ENCODE measurements at regions not wholly inside any gene's neighbourhood (a gene's known extent, or its start where the extent isn't known, plus 50 kb on each side); places are given as distances from the start of the nearest gene placed in this dataset.
A peak's percentile ranks its signal among the peaks of the same experiment; 100 is the strongest.
"Not testable (repeated sequence)": the region's sequence is repeated elsewhere in the genome, so short reads cannot be mapped to it uniquely, and the experiment has no call there.

GRCh38 chr3:87792534-87793336 lies 266.1 kb downstream of the CGGBP1 start, which contains the start of gene HTR1F:
Gene HTR1F, plus strand, starts transcription at chr3:87792706.
- Histone ChIP-seq H3K4me1 (peaks cover 0 to 18% (median 15%) of the 10 kb centered on the region in 4 donors), H3K4me3 (peak within 1 kb of the TSS; percentile 40 to 55 (median 46)), H3K36me3 (no peaks in the 10 kb centered on the region), H3K27ac (replicated peaks in 1 of 4) (peak within 1 kb of the TSS in 2 of 4 donors; percentile 24 to 40), H3K9me3 (peaks cover 0 to 4% (median 0%) of the 10 kb centered on the region in 4 donors), H3K27me3 (peaks cover 0 to 43% (median 7%) of the 10 kb centered on the region in 4 donors)
- intact Hi-C loops (cut with DNase I), result no loop called here
- WGBS, result 2% methylated on average over 36 of the region's 62 CpGs
- DNase-seq (ENCODE audit: extremely low spot score), result no peak
- TF ChIP-seq POLR2AphosphoS5 (IDR thresholded peaks at IDR 0.05), result no peak
- no peak for TF ChIP-seq POLR2A (IDR thresholded peaks at IDR 0.05; ENCODE audit: low read depth)
- no peak for TF ChIP-seq CTCF (IDR thresholded peaks at IDR 0.05)
- TF ChIP-seq EP300 (IDR thresholded peaks at IDR 0.05), result no peak

- intact Hi-C loops (cut with DNase I), result no loop called here
- Histone ChIP-seq H3K4me3 (peak overlapping the region; percentile 40 to 55 (median 46)), H3K9me3 (peaks cover 0 to 4% (median 0%) of the 10 kb centered on the region in 4 donors), H3K27ac (replicated peaks in 1 of 4) (peak overlapping the region in 1 of 4 donors; percentile 24), H3K36me3 (no peaks in the 10 kb centered on the region), H3K4me1 (peaks cover 0 to 18% (median 15%) of the 10 kb centered on the region in 4 donors), H3K27me3 (peaks cover 0 to 43% (median 7%) of the 10 kb centered on the region in 4 donors)
- no peak for DNase-seq (ENCODE audit: extremely low spot score)
- TF ChIP-seq POLR2AphosphoS5 (IDR thresholded peaks at IDR 0.05) (no peak), EP300 (IDR thresholded peaks at IDR 0.05) (no peak), POLR2A (IDR thresholded peaks at IDR 0.05; ENCODE audit: low read depth) (no peak), CTCF (IDR thresholded peaks at IDR 0.05) (no peak)
- 22% methylated on average over 10 of the region's 10 CpGs for WGBS
Measured at GRCh38 chr3:87792198-87792533, 266.6 kb downstream of the CGGBP1 start.

GRCh38 chr3:87791248-87792027 lies 267.4 kb downstream of the CGGBP1 start:
- H3K4me3 ChIP-seq, result peak overlapping the region in 1 of 4 donors; percentile 40
- intact Hi-C loops (cut with DNase I), result no loop called here
- WGBS, result 77% methylated on average over 9 of the region's 9 CpGs
- H3K9me3 ChIP-seq, result peaks cover 0 to 4% (median 0%) of the 10 kb centered on the region in 4 donors
- no peak overlapping the region for H3K27ac ChIP-seq (replicated peaks in 1 of 4)
- peaks cover 0 to 43% (median 7%) of the 10 kb centered on the region in 4 donors for H3K27me3 ChIP-seq
- no peaks in the 10 kb centered on the region for H3K36me3 ChIP-seq
- no peak for TF ChIP-seq EP300 (IDR thresholded peaks at IDR 0.05)
- no peak for TF ChIP-seq CTCF (IDR thresholded peaks at IDR 0.05)
- no peak for TF ChIP-seq POLR2A (IDR thresholded peaks at IDR 0.05; ENCODE audit: low read depth)
- no peak for TF ChIP-seq POLR2AphosphoS5 (IDR thresholded peaks at IDR 0.05)
- H3K4me1 ChIP-seq, result peaks cover 0 to 18% (median 15%) of the 10 kb centered on the region in 4 donors
- no peak for DNase-seq (ENCODE audit: extremely low spot score)

- H3K27ac ChIP-seq (replicated peaks in 1 of 4); DNase-seq (ENCODE audit: extremely low spot score); intact Hi-C loops (cut with DNase I); H3K36me3 ChIP-seq; H3K4me3 ChIP-seq; H3K9me3 ChIP-seq: not testable (repeated sequence)
- 72% methylated on average over 3 of the region's 3 CpGs for WGBS
- peaks cover 0 to 36% (median 7%) of the 10 kb centered on the region in 4 donors for H3K27me3 ChIP-seq
- peaks cover 0 to 18% (median 15%) of the 10 kb centered on the region in 4 donors for H3K4me1 ChIP-seq
Measured at GRCh38 chr3:87789049-87789448, 269.8 kb downstream of the CGGBP1 start.

GRCh38 chr3:87788516-87788915 lies 270.3 kb downstream of the CGGBP1 start:
- peaks cover 0 to 4% (median 0%) of the 10 kb centered on the region in 4 donors for H3K9me3 ChIP-seq
- TF ChIP-seq POLR2A (IDR thresholded peaks at IDR 0.05; ENCODE audit: low read depth) (no peak), POLR2AphosphoS5 (IDR thresholded peaks at IDR 0.05) (no peak), CTCF (IDR thresholded peaks at IDR 0.05) (no peak), EP300 (IDR thresholded peaks at IDR 0.05) (no peak)
- H3K4me1 ChIP-seq, result peaks cover 0 to 18% (median 15%) of the 10 kb centered on the region in 4 donors
- no peaks in the 10 kb centered on the region for H3K36me3 ChIP-seq
- 88% methylated on average over 4 of the region's 4 CpGs for WGBS
- intact Hi-C loops (cut with DNase I), result no loop called here
- peaks cover 0 to 33% (median 6%) of the 10 kb centered on the region in 4 donors for H3K27me3 ChIP-seq
- no peak overlapping the region for H3K4me3 ChIP-seq
- DNase-seq (ENCODE audit: extremely low spot score), result no peak
- no peak overlapping the region for H3K27ac ChIP-seq (replicated peaks in 1 of 4)
